HG03565 (cell line): ENCODE measurements at regions not wholly inside any gene's neighbourhood (a gene's known extent, or its start where the extent isn't known, plus 50 kb on each side); places are given as distances from the start of the nearest gene placed in this dataset.

ENCODE experiments used
- ATAC-seq: cut with Tn5 transposase; IDR thresholded peaks from one replicate; pipeline ENCODE4 v1.9.1; 2021; ENCODE audit warnings: mild to moderate bottlenecking, moderate library complexity; ENCODE audit not compliant: unreplicated experiment

DNA sequence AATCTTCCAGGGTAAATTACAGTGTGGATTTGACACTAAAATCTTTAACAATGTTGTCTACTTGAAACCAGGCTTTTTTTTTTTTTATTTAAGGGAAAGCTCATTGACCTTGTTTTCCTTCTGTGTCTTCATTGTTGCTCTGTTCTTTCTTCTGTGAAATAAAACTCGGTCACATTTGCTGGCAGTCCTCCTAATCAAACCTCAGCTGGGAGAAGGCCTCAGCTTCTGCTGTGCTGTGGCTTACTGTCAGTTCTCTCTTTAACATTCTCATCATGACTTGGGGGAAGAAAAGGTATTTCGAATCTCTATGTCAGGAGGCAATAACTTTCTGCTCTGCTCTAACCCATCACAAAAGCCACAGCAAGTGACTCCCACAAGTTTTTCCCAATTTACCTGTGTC is 268.9 kb downstream of the ZNF608 start:
- ATAC-seq = no peak

DNA sequence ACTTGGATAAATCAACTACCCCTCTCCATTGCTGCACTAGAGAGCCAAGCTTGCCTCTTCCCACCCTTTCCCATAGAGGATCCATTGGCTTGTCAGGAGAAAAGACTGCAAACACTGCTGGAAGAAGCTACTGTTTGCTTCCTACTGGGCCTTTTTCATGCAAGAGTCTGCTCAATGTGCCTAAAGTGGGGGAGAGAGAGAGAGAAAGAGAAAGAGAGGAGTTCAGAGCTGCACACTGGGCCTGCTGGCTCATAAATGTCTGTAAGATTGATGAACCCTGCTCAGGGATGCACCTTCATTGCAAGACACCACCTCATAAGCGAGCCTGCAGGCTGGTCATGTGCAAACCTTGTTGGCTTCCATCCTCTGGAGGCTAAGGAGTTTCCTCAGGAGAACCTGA is 269.4 kb downstream of the ZNF608 start:
- ATAC-seq = no peak

GRCh38 chr5:124474528-124475215 is 271.8 kb downstream of the ZNF608 start:
- no peak for ATAC-seq

GRCh38 chr5:124468671-124469411 is 277.6 kb downstream of the ZNF608 start:
- no peak for ATAC-seq

- ATAC-seq = no peak
Measured at GRCh38 chr5:124467745-124468144, 278.7 kb downstream of the ZNF608 start.

DNA sequence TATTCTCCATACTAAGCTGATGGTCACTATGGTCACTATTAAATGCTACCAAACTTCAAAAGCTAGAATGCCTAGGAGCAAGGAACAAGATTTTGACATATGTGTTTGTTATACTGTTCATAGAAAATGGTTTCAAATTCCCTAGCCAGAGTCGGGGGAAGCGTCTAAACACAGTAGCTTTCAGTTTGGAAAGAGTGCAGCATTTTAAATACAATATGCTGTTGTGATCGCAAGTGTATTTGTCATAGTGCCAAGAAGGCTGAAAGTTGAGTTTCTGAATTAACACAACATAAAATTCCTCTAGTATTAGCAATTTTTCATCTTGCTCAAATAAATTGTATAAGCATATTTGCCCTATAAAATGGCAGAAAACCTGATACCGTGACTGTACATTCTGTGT is 280.4 kb downstream of the ZNF608 start:
- ATAC-seq = no peak

DNA sequence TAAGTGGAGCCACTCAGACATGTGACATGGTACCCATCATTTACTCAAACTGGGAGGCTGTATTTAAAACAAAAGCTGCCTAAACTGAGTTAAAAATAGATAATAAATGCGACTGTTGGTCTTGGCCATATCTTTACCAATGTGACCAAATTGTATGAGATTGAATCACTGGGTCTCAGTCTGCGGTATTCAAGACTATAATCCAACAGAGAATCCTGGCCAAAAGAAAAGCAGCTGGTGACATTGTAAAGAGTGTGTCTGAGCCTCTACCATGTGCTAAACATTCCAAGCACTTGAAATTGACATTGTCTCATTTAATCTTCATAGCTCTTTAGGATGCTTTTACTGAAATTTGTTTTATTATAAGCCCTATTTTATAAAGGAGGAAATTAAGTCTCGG is 282.6 kb downstream of the ZNF608 start:
- ATAC-seq = no peak

DNA sequence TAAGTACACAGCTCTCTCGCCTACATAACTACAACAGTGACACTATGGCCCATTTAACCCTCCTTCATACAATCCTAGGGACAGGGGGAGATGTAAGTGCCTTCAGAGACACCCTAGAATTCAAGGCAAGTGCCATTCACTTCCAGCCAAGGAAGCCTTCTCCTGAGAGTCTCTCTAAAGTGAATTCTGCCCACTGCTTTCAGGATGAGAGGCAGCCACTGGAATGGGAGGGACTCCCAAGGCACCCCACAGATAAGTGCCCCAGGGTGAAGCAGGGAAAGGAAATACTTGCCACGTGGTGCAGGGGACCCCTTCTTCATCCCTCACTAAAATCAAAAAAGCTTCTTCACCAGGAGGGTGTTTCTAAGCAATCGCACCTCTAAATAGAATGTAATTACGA is 283.7 kb downstream of the ZNF608 start:
- ATAC-seq = no peak

GRCh38 chr5:124461941-124462340 is 284.5 kb downstream of the ZNF608 start:
- no peak for ATAC-seq

- no peak for ATAC-seq
Measured at GRCh38 chr5:124461157-124461556, 285.3 kb downstream of the ZNF608 start.

- no peak for ATAC-seq
Measured at GRCh38 chr5:124460642-124461041, 285.8 kb downstream of the ZNF608 start.

- ATAC-seq = no peak
Measured at GRCh38 chr5:124459984-124460383, 286.5 kb downstream of the ZNF608 start.

GRCh38 chr5:124457901-124458300 is 288.5 kb downstream of the ZNF608 start:
- ATAC-seq = no peak

DNA sequence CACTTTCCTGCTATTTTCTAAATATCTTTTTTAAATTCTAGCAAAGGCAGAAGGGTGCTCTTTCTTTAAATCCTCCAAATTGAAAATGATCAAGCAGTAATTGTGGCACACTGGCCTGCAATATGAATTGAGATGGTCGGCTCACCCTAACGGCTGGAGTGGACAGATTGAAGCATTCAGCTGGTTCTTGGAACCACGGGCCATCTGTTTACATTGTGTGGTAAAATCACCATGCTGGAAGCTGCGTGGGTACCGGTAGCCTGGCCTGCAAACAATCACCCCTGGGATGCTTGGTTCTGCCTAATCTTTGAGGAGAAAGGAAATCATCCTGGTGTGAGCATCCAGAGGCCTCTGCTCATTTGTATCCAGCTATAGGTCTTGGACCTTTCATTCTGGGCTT is 289.3 kb downstream of the ZNF608 start:
- ATAC-seq = no peak

GRCh38 chr5:124456249-124456648 is 290.2 kb downstream of the ZNF608 start:
- ATAC-seq = no peak

GRCh38 chr5:124454081-124454480 is 292.4 kb downstream of the ZNF608 start:
- peak; percentile 0 for ATAC-seq

DNA sequence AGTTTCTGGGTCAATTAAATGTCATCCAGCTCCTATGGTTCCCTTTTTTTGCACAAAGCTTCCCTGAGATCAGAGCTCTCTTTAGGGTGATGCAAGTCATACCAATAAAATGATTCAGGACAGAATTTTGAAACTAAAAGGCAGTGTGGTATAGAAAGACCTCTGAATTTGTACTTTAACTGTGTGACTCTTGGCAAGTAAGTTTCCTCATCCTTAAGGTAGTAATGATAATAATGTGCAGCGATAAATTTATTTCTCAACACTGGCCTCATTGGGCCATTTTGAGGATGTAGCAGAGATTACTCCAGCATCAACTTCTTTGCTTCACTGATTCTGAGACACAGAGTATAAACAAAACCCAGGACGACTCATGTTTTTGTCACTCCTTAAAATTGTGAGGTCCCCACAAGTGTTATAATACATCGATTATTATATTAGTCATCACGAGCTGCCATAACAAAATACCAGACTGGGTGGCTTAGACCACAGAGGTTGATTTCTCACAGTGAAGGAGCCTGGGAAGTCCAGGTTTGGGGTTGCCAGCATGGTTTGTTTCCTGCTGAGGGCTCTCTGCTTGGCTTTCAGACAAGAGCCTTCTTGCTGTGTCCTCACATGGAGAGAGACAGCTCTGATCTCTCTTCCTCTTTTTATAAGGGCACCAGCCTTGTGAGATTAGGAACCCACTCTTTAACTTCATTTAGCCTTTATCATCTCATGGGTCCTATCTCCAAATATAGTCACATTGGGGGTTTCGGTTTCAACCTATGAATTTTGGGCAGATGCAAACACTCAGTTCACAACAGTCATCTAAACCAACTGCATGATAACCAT is 293.0 kb downstream of the ZNF608 start:
- ATAC-seq = peak; percentile 94

GRCh38 chr5:124452412-124452811 is 294.0 kb downstream of the ZNF608 start:
- no peak for ATAC-seq

DNA sequence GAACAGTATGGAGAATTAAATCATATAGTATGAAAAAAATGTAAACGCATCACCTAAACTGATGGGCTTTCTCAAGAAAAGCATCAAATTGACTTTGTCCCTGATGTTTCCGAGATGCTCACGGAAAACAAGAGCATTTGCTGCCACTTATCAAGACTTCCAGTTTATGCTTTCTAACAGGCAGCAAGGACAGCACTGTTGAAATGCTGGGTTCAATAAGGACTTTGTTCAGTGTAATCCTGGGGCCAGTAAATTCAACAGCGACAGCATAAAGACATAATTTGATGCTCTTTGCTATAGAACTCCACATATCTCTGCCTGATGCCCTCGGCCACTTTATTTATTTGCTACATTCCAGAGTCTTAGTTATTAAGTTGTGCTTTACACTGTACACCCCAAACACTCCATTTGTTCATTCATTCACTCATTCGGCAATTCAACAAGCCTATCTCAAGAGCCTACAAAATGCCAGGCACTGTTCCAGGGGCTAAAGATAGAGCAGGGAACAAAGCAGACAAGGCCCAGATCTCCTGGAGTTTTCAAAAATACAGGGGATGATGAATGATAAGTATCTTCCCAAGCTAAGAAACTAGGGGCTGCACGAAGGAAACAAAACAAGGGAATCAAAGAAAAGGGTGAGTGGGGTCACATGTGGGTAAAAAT is 294.6 kb downstream of the ZNF608 start:
- no peak for ATAC-seq

DNA sequence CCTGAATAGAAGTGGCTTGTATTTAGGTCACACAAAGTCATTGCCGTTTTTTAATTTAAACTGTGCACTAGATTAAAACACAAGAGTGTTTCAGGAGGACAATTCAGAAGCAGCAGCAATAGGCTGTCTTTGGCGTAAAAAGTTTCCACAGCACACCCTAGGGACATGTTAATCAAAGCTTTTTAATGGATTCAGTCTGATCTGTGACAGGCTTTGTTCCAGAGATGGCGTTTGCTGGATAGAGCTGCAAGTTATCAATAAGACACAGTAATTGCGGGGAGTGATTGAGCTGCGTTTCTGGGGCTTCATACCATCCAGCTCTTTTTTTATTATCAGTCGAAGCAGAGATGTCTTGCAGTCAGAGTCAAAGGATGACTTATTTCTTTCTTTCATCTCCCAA is 300.3 kb downstream of the ZNF608 start:
- ATAC-seq = no peak

DNA sequence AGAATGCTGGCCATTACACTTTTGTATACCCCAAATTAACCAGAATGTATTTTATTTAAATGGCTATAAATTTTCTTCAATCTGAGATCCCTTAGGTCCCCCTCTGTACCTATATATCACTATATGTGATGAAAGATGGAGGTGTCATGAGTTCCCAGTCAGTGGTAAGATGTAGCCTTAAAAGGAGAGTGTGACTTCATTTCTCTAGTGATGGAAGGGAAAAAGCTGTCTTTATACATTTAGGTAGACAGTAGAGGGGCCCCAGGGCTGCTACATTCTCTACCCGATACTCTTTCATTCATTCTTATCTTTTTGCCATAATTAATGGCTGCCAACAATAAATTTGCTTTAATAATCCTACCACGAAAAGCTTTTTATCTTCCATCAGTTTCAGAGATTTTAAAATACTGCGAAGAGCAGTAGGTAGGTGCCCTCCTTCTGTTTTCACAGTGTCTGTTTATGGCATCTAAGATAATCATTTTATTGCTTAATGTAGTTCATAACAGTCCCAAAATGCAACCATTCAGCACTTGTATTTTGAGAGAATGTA is 301.3 kb downstream of the ZNF608 start:
- no peak for ATAC-seq
